Astrocyte of the spinal cord (primary cell): ENCODE measurements at regions not wholly inside any gene's neighbourhood (a gene's known extent, or its start where the extent isn't known, plus 50 kb on each side); places are given as distances from the start of the nearest gene placed in this dataset.

Experiments used
- DNase-seq: peaks from one replicate; pipeline ENCODE4 v3.0.0; 2011; ENCODE audit warnings: low read depth, low spot score
- H3K4me3 ChIP-seq: 2 replicates; pipeline ENCODE4 v1.5.1; 2011; ENCODE audit warnings: low read depth, mild to moderate bottlenecking, low read length, moderate library complexity
- CTCF ChIP-seq: IDR thresholded peaks from 2 replicates; pipeline ENCODE4 v1.5.1; 2012; ENCODE audit warnings: low read depth, mild to moderate bottlenecking, low read length, inconsistent platforms
- in situ Hi-C: cut with HindIII; loops from 2 replicates; pipeline ENCODE4 v1.10.0; 2017; ENCODE audit warnings: low sequenced_read_pairs

- in situ Hi-C loops = no loop called here
- no peak overlapping the region for H3K4me3 ChIP-seq
- DNase-seq = no peak
- no peak for TF ChIP-seq CTCF
These were observed 286.3 kb downstream of the ANKRD50 start for GRCh38 chr4:124426279-124426678.

GRCh38 chr4:124427095-124427767 lies 285.3 kb downstream of the ANKRD50 start:
- no peak overlapping the region for H3K4me3 ChIP-seq
- in situ Hi-C loops = no loop called here
- no peak for TF ChIP-seq CTCF
- no peak for DNase-seq

GRCh38 chr4:124428648-124429047 lies 283.9 kb downstream of the ANKRD50 start:
- in situ Hi-C loops = no loop called here
- TF ChIP-seq CTCF = no peak
- no peak for DNase-seq
- H3K4me3 ChIP-seq = no peak overlapping the region

GRCh38 chr4:124429746-124430250 lies 282.7 kb downstream of the ANKRD50 start:
- no peak overlapping the region for H3K4me3 ChIP-seq
- in situ Hi-C loops = no loop called here
- no peak for DNase-seq
- no peak for TF ChIP-seq CTCF

GRCh38 chr4:124431653-124432192 lies 280.8 kb downstream of the ANKRD50 start:
- DNase-seq = no peak
- in situ Hi-C loops = no loop called here
- no peak for TF ChIP-seq CTCF
- H3K4me3 ChIP-seq = no peak overlapping the region

GRCh38 chr4:124432500-124432899 lies 280.0 kb downstream of the ANKRD50 start:
- TF ChIP-seq CTCF = no peak
- DNase-seq = peak; percentile 57
- in situ Hi-C loops = no loop called here
- no peak overlapping the region for H3K4me3 ChIP-seq
